HG03460 (cell line): ENCODE measurements at regions not wholly inside any gene's neighbourhood (a gene's known extent, or its start where the extent isn't known, plus 50 kb on each side); places are given as distances from the start of the nearest gene placed in this dataset.
A peak's percentile ranks its signal among the peaks of the same experiment; 100 is the strongest.
"Not testable (repeated sequence)": the region's sequence is repeated elsewhere in the genome, so short reads cannot be mapped to it uniquely, and the experiment has no call there.

Experiments
- ATAC-seq: cut with Tn5 transposase; IDR thresholded peaks from one replicate; pipeline ENCODE4 v1.9.1; 2021; ENCODE audit not compliant: unreplicated experiment

DNA sequence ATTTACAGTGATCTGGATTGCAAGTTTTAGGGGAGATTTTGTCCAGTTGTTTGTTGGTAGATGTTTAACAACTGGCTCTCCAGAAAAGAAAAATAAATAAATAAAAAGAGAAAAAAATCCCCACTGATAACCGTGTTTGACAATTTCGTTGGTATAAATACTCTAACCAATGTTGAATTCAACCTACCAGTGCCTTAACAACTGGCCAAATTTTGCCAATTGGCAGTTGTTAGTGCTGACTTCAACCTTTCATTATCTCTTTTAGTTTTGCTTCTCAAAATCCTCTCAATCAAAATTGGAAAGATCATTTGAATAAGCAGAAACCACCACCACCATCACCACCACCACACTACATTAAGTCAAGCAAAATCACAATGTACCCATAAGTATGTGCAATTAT, 490.3 kb downstream of the PIK3C3 start:
- no peak for ATAC-seq

DNA sequence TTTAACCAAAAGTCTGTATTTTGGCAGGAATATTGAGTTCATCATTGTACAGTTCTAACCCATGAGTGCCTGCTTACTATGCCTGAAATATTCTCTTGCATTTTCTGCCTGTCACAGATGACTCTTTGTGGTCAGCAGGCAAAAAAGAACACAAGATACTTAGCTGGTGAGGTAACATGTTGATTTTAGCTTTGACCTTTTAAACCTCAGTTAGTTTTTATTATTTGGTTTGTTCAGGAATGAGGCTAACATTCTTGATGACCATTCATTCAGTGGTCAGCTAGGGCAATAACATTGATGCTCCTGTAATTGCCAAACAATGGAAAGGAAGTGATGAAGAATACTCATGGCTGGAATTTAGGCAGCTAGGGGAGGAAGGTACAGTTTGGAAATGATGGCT, 491.2 kb downstream of the PIK3C3 start:
- ATAC-seq = no peak

DNA sequence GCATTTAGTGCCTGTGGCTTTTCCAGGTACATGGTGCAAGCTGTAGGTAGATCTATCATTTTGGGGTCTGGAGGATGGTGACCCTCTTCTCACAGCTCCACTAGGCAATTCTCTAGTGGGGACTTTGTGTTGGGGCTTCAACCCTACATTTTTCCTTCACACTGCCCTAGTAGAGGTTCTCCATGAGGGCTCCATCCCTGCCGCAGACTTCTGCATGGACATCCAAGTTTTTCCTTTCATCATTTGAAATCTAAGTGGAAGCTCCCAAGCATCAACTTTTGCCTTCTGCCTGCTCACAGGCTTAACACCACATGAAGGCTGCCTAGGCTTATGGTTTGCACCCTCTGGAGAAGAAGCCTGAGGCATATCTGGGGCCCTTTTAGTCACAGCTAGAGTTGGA, 492.7 kb downstream of the PIK3C3 start:
- no peak for ATAC-seq

DNA sequence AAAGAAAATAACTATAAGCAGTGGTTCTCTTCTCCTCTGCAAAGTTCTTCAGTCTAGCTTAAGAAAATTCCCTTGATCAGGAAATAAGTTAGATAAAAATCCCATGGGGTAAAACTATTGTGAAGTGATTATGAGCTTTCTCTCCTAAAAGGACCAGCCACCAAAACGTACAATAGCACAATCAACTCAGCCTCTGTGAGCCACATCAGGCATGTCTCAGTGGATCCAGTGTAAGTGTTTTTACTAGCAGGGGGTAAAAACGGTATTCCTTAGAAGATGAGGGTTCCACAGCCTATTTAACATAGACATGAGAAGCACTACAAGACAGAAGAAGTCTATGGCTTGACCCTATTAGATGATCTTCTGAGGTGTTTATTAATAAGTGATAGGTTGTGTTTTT, 503.2 kb downstream of the PIK3C3 start:
- ATAC-seq = no peak

DNA sequence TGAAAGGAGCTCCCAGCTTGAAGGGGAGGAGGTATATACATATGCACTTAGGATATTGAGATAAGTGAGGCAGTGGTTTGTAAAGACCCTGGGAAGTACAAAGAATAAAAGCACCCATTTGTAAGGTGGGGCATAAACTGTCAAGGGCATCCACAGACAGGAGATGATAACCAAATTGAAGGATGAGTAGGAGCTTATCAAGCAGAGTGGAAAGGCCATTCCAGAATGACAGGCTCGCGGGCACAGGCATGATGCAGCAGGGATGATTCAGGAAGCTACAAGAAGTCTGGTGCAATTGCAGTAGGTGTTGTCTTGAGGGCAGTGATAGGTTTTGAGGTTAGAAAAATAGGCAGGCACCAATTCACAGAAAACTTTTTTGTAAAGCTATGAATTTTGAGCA, 504.8 kb downstream of the PIK3C3 start:
- ATAC-seq = no peak

DNA sequence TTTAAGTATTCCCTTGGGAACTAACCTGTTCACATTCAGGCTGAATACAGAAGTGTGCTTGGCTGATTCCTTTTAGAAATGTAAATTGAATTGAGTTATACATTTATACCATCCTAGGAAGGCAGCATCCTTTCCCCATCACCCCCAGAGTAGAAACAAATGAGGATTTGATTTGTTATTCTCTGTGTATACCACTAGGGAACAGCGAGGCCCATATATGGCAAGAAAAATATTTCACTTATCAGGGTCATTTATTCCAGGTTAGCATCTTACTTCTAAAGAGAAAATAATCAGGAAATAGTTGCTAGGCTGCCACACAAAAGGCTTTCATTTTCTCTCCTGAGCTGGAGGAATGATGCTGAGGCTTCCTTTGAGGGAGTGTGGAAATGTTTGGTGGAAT, 516.9 kb downstream of the PIK3C3 start:
- no peak for ATAC-seq

DNA sequence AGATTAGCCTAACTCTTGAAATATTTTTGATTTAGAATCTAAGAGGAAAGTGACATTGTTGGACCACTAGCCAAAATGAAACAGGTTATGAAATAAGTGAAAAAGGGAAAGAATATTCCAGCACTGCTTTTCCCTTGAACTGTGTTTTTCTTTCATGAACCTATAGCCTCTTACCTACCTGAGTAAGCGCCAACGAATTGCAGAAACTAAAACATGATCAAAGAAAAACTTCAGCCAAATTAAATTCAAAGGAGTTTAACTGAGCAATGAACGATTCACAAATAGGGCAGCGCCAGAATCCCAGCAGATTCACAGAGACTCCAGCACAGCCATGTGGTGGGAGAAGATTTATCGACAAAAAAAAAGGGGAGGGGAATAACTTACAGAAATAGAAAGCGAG, 518.6 kb downstream of the PIK3C3 start:
- ATAC-seq = no peak

DNA sequence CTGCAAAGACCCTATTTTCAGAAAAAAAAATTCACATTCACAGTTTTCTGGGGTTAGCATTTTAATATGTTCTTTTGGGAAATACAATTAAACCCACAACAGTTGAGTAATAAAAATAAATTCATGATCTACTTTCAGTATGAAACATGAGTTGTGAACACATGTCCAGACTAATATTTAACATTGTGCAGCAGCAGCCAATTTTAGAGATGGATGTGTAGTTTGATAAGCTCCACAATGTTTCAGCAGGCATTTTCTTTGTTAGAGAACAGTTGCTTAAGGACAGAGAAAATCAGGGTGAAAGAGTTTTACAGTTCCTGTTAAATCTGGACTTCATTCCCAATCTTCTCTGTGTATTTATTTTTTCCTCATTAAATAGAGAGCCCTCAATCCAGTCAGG, 519.5 kb downstream of the PIK3C3 start:
- no peak for ATAC-seq

DNA sequence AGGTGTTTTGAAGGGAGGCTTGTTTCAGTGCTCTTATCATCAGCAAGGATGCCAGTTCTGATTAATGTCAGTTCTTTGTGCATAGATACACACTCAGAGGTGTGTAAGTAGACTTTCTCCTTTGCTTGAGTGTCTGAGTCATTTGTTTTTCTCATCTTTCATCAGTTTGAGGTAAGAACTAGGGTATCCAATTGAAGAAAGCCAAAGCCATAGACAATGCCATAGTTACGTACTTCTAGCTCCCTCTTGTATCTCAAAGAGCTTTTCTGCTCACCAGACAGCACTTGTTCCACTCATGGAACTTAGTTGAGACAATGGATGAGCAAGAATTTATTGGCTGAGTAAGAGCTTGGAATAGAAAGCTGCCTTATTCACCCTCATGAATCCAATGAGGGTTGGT, 520.1 kb downstream of the PIK3C3 start:
- ATAC-seq = no peak

DNA sequence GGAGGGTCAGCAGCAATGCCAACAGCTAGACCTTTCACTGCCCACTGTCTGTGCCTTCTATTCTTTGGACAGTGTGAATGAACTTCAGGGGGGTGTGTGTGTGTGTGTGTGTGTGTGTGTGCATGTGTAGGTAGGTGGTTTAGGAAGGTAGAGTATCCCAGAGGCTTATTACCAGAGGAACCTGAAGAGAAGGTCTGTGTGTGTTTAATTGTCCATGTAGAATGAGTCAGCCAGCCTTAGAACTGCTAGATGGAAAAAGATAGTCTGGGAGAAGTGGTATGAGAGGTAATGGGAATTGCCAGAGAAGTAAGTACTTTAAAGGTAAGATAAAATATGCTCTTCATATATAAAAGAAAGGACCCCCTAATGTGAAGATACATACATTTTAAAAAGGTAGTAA, 522.2 kb downstream of the PIK3C3 start:
- no peak for ATAC-seq

DNA sequence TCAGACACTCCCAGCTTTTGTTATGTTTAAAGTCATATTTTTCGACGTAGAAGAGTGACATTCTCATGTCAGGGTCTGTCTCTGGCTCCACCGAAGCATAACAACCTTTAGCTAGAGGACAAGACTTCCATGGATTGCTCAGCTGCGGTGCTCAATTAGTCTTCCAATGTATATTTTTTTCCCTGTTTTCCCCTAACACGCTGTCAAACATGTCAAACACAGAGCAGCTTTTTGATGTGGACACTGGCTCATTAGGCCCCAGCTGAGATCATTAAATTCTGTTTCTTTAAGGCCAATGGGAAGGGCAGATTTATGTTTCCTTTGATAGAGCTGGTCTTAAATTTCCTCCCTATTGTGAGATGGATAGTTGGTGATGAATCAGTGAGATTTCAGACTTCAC, 525.4 kb downstream of the PIK3C3 start:
- no peak for ATAC-seq

DNA sequence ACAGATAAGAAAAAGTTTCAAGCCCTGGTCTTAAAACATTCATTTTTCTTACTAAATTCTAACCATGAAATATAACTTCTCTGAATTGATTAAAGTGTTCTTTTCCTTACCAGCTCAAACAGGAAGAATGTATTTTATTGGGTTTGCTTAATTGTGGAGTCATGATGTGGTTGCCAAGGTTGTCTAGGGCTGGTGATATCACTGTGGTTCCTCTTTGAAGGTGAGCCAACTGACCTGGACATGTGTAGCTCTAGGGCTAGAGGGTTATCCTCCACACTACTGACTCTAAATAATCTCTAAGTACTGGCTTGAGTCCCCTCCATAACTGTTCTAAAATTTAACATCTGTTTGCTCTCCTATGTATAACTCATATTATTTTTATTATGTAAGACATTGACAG, 529.6 kb downstream of the PIK3C3 start:
- no peak for ATAC-seq

DNA sequence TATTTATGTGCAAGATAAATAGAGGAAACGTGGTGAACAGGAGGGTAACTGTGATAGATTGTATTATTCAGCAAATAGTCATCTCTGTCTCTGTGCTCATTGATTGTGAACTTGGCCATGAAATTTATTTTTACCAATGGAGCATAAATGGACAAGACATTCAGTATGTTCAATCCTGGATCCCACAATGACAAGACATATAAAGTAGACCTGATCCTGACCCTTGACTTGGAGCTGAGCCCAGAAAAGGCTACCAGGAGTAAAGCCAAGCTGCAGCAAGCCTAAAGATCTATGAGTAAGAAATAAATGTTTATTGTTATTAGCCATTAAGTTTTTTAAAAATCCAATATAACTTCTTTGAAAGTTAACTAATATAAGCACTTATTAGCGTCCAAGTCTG, 531.2 kb downstream of the PIK3C3 start:
- ATAC-seq = no peak

DNA sequence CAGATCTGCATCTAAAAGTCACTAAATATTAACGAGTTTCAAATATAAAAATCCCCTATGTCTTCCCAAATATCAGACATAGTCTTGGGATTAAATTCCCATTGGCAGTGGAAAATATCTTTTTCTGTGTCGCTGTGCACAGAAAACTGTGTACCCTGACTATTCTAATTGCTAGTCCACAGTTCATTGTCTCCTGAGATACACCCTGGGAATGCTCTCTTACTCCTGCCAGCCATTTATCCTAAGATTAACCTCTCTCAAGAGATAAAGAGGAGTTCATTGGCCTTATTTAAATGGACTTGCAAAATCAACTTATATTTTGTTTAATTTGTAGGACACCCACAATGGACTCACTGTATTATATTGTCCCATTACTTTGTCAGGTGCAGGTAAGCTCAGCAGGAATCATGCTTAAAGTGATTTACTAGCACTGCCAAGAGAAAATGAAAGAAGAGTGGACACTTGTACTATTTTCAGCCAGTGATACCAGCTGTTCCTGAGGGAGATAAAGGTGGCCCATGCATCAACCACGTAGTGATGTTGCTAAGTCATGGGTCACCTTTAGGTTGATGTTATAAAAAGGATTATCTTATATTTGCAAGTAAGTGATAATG, 553.8 kb downstream of the PIK3C3 start:
- ATAC-seq = no peak

DNA sequence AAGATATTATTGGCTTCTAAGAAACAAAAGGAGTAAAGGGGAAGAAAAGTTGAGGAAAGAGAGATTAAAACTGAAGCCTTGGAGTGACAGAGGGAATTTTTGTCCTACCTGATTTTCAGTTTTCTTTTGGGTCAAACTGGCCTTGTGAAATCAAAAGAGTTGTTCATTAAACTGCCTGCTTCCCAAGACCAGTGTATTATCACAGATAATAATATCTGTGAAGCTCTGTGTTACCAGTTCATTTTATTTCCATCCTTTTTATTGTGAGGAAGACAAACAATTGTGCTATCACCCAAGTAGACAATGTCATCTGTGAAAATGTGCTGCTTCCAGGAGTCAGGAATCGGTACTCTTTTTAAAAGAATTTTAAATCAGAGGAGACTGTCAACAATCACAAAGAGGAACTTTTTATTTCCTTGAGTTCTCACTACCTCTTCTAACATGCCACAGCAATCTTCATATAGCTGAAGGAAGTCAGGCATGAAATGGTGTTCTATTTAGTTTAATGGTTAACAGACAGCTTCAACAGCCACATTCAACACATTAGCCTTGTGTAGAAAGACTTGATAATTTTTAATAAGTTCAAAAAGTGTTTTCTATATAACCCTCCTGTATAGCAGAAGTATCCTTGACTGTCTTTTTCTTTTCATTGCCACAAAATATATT, 554.8 kb downstream of the PIK3C3 start:
- peak; percentile 96 for ATAC-seq

DNA sequence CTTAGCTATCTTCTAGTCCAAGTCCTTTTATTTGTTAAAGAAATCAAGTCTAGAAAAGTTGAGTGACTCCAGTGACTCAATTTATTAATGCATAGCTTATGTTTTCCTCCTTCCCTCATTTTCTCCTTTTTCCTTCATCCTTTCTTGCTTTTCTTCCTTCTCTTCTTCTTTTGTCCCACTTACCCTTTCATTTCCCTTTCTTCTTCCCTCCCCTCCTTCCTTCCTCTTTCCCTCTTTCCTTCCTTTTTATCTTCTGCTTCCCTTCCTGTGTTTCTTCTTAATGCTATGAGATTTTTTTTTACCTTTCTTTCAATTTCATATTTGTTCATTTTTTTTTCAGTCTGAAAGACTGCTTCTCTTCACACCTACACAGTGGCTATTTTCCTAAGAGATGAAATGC, 555.5 kb downstream of the PIK3C3 start:
- ATAC-seq = no peak

DNA sequence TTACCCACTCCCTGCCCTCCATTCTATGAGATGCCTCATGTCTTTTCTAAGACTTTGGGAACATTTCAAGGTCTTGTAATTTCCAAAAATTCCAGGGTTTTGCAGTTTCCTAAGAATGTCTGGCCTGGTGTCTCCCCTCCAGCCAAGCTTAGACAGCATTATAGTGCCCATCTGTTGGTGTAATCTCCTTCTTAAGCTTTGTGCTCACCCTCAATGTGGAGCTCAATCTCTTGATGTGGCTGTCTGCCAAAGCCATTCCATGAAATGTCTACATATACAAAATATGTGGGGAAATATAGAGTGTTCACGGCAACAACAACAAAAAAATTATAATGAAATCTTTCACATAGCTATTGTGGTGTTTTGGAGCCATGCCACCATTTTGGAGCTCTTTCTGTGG, 558.4 kb downstream of the PIK3C3 start:
- no peak for ATAC-seq

DNA sequence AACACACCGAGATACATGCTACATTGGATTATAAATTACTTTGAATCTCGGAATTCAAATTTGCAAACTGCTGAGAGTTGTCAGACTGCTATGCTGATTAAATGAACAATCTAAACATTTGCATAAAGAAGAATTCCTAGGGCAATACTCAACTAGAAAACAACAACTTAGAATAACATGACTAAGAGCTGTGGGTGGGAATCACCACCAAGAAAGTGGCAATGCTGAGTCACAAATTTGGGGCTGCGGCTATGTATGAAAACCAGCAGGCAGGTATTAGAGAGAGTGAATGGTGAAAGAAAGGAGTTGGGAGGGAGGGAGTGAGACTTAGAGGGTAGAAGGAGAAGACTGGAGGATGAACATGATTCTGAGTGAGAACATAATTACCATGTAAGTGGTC, 559.5 kb downstream of the PIK3C3 start:
- ATAC-seq = no peak

DNA sequence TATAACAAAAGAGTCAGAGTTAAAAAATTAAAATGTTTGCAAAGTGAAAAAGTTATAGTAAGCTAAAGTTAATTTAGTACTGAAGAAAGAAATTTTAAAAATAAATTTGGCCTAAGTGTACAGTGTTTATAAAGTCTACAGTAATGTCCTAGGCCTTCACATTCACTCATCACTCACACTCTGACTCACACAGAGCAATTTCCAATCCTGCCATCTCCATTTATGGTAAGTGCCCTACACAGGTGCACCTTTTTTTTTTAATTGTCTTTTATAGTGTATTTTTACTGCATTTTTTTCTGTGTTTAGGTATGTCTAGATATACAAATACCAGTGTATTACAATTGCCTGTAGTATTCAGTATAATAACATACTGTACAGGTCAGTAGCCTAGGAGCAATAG, 562.9 kb downstream of the PIK3C3 start:
- no peak for ATAC-seq

DNA sequence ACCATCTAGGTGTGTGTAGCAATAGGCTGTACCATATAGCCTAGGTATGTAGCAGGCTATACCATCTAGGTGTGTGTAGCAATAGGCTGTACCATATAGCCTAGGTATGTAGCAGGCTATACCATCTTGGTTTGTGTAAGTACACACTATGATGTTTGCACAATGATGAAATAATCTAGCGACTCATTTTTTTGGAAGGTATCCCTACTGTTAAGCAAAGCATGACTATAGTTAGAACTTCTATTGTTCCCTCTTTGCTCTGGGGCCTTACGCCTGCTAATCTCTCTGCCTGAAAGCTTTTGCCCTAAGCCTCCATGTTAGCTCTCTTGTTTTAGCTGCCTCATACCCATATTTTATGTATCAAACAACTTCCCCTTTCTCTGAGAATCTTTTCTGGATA, 563.3 kb downstream of the PIK3C3 start:
- ATAC-seq = not testable (repeated sequence)

DNA sequence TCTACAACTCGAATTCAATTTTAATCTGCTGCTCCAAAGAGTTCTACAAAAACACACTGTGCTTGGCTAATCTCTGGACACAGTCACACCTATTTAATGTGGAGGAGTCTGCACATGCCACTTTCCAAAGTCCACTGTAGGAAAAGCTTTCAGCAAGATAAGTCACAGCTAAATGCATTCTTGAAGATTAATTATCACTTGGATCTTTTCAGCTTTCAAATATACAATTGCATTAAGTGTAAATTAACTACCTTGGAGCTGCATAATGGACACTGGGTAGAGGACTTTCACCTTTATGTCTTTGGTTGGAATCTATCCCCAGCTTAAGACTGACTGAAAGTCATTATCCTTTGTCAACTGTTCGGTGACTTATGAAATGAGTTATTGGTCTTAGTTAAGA, 565.1 kb downstream of the PIK3C3 start:
- ATAC-seq = no peak

DNA sequence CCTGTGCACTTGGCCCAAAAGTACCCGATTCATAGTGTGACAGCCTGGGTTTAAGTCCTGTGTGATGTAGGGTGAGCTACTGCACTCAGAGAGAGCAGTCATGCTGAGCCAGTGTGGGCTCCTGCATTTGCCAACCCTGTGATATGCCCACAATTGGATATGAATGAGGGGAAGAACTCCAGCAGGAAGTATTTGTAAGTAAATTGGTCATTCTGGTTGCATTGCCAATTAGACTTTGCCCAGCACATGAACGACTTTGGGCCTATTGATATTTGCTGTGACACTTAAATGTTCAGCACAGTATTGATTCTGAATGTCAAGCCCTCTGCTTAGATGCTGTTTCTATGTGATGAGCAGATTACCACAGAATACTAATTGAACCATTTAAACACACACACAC, 570.9 kb downstream of the PIK3C3 start:
- no peak for ATAC-seq

DNA sequence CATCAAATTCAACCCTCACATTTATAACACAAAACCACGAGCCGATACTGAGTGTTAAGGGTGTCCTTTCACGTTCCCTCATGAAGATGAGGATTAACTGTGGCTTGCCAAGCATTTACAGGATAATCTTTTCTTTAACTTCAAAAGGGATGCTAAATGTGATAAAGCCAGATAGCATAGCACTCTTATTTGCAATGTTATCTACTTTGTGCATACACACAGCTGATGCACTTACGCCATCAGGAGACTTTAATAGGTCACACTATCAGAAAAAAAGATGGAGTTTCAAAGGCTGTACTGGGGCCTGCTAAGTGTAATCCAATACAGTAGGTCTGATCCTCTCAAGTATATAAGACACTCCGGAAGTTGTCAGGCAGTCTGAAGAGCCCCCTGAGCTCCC, 572.7 kb downstream of the PIK3C3 start:
- ATAC-seq = no peak
